Stimulated activated CD8-positive, alpha-beta memory T cell treated with anti-CD3 and anti-CD28 coated beads, Interleukin-4, amount 100 ng/mL, for 1 hour (primary cell): ENCODE measurements at regions not wholly inside any gene's neighbourhood (a gene's known extent, or its start where the extent isn't known, plus 50 kb on each side); places are given as distances from the start of the nearest gene placed in this dataset.

Experiments
- DNase-seq, 2 donors: peaks; one replicate each; pipeline ENCODE4 v3.0.0-alpha.2; 2020; ENCODE audit warnings: low read depth in 2 of 2, low spot score in 1 of 2

DNA sequence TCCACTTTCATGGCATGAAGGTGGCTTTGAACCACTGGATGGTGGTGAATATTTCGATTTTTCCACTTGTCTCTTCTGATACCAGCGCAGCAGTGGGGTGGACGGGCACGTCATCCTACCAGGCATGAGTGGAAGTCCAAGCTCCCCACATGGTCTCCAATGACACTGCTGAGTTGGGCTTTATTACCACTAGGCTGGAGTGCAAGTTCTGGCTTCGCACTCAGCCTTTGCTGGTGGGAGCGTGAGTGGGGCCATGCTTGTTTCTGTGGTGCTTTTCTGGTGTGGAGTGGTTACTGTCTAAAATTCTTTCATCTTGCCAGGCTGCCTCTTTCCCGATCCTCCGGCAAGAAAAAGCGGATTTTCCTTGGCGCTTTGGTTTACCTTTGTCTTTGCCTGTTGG lies 70.1 kb upstream of the SDK1 start:
- DNase-seq, result no peak

GRCh38 chr7:3232228-3232627 lies 68.8 kb upstream of the SDK1 start:
- no peak for DNase-seq

GRCh38 chr7:3233301-3233700 lies 67.8 kb upstream of the SDK1 start:
- DNase-seq, result no peak

GRCh38 chr7:3234051-3234450 lies 67.0 kb upstream of the SDK1 start:
- DNase-seq, result no peak

- DNase-seq, result no peak
Measured at GRCh38 chr7:3234851-3235250, 66.2 kb upstream of the SDK1 start.

DNA sequence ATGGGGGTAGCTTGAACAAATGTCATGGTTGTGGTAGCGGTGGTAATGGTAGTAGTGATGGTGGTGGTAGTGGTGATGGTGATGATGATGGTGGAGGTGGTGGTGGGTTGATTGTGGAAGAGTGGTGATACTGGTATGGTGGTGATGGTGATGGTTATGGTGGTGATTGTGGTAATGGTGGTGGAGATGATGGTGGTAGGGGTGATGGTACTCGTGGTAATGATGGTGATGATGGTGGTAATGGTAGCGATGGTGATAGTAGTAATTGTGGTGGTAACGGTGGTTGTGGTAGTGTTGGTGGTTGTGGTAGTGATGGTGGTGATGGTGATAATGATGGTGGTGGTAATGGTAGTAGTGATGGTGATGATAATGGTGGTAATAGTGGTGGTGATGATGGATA lies 65.7 kb upstream of the SDK1 start:
- DNase-seq, result no peak

DNA sequence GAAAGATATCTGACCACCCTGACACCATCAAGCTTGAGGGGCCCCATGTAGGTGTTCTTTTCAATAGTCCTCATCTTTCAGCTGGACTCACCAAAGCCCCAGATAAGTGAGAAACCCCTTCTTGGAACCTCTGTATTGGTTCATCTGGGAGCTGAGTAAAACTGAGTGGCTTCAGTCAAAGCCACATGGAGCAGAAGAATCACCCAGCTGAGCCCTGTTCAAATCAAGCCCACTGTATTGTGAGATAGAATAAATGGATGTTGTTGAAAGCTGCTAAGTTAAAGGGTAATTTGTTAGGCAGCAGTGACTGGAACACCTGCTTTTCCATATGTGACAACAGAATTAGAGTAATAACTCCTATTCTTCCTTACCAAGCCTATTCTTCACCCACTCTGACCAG lies 64.8 kb upstream of the SDK1 start:
- no peak for DNase-seq

DNA sequence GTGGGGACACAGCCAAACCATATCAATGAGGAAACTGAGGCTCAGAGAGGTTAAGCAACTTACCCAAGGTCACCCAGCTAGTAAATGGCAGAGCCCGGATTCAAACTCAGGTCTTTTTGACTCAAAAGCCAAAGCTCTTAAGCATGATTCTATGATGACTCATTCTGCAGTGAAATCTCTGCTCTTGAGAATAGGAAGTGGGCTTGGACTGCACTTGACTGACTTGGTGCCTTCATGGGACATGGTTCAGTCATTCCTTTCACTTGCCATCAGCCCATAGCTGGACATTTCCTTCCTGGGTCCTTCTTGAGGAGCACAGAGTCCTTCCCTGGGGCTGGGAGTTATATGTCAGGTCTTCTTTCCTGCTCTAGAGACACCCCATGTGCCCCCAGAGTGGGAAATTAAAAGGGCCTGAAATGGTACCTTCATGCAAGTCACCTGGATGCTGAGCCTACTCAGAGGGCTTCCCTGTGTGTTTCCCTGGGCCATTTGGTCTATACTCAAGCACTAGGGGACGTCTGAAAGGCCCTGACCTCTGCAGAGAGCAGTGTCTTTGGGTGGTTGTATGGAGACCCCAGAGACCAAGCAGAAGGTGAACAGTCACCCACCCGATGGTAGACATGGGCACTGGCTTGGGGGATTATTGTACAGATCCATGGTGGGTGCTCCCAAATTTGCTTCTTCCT lies 62.4 kb upstream of the SDK1 start:
- no peak for DNase-seq

DNA sequence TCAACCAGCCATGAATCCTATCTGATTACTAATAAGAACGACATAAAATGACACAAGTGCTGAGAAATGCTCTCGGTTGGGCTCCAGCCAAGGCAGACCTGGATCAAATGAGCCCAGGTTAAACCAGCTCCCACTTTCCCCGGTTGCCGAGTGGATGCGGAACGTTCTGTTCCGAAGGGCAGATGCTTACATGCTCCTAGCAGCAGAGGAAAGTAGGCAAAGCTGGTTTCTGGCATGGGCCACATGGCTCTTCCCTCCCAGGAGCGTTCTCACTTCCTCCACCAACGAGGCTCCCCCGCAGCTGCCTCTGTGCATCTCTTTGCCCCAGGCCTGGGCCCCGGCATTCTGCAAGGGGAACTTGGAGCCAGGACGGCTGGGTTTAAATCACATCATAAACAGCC lies 61.8 kb upstream of the SDK1 start:
- DNase-seq, result no peak

DNA sequence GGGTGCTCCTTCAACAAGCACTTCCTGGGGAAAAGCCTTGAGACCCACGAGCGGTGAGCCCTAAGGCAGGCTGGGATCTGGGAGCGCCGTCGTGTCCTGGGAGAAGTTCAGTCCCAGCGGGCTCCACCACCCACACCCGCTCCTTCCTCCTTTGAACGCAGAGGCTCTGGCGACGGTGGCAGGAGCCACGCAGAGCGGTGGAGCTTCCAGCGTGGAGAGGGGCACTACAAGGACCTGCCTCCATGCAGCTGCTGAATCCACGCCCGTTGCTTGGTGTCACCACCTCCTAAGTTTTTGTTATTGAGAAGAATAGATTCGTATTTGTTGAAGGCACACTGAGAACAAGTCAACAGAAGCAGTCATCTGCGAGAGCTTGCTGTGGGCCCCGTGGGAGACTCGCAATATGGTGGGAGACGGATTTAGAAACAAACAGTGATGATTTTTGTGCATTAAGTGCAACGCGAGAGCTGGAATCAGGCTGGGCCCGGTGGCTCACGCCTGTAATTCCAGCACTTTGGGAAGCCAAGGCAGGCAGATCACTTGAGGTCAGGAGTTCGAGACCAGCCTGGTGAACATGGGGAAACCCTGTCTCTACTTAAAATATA lies 60.1 kb upstream of the SDK1 start:
- no peak for DNase-seq

DNA sequence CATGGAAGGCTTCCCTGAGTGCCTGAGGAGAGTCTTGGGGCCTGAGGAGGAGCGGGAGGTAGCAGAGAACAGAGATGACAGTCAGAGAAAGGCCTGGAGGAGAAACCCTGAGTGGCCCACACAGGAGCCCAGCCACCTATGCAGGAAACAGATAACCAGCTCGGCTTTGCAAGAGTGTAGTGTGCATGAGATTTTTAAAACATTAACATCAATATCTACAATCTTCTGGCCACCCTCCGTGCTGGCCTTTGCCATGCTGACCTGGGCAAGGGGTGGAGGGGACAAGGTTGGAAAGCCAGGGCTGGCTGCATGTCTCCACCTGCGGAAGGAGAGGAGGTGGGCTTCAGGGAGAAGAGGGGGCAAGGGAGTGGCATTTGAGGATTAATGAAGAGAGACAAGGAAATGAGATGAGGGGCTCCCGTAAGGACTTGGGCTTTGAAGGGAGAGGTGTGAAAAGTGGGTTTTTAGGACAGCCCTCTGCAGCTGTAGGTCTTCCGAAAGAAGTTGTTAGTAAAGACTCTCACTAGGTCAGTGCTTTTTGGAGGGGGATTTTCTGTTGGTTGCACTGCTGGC lies 59.3 kb upstream of the SDK1 start:
- no peak for DNase-seq

GRCh38 chr7:3242398-3242972 lies 58.6 kb upstream of the SDK1 start:
- DNase-seq, result no peak

DNA sequence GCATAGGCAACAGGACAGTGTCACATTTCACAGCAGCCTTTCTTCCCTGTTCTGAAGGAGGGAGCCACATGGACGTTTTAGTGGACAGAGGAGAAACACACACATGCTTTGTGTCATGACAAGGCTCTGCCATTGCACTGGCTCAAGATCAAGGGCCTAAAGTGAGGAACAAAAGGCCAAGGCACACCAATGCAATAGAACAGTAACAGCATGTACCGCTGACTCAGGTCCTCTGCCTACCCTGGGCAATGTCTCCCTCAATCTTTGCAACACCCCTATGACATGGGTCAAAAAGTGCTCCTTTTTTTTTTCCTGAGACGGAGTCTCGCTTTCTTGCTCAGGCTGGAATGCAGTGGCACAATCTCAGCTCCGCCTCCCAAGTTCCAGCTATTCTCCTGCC lies 57.8 kb upstream of the SDK1 start:
- DNase-seq, result no peak

- DNase-seq, result no peak
Measured at GRCh38 chr7:3243680-3244079, 57.4 kb upstream of the SDK1 start.

GRCh38 chr7:3244241-3244814 lies 56.7 kb upstream of the SDK1 start:
- no peak for DNase-seq

DNA sequence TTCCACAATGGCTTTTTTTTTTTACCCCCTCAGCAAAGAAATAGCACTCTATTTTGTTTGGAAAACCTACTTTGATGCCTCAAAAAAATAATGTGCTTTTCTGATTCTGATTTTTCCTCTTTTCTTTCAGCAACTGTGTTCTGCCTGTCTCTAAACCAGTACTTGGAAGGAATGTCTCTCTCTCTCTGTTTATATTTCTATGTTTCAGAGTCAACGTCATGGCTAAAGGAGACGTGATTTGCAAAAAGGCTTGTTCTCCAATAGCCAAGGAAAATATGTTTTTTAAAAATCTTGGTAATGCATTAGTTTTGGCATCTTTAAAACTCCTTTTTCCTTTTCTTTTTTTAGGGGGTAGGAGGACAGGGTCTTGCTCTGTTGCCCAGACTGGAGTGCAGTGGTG lies 56.0 kb upstream of the SDK1 start:
- no peak for DNase-seq

GRCh38 chr7:3245721-3246120 lies 55.3 kb upstream of the SDK1 start:
- DNase-seq, result no peak

- DNase-seq, result no peak
Measured at GRCh38 chr7:3246127-3246526, 54.9 kb upstream of the SDK1 start.

DNA sequence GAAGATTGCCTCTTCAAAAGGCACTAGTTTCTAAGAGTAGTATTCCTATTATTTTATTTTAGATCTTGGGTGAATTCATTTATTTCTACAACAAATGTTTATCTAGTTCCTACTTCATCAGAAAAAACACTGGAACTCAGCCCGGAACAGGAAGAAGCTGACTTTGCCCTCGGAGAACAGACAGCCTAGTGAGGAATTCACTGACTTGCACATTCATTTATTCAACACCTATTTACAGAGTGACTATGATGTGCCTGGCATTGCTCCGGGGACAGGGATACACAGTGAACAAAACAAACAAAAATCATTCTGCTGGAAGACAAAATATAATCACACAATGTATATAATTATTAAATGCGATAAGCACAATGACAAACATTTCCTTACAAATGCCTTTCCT lies 54.4 kb upstream of the SDK1 start:
- DNase-seq, result no peak

DNA sequence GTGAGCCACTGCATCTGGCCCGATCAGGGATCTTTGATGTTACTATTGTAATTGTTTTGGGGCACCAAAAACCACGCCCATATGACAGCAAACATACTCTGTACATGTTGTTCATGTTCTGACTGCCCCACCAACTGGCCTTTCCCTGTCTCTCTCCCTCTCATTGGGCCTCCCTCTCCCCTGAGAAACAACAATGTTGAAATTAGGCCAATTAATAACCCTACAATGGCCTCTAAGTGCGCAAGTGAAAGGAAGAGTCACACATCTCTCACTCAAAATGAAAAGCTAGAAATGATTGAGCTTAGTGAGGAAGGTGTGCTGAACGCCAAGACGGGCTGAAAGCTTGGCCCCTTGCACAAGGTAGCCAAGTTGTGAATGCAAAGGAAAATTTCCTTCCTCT lies 50.3 kb upstream of the SDK1 start:
- no peak for DNase-seq
